A673 (cell line): ENCODE measurements at regions not wholly inside any gene's neighbourhood (a gene's known extent, or its start where the extent isn't known, plus 50 kb on each side); places are given as distances from the start of the nearest gene placed in this dataset.

Experiments
- BruUV-seq: library from RNA; stranded (reverse); fragments of 400-500 nt; replicated peaks from 2 replicates; lab custom pipeline; 2021; lab: Mats Ljungman, UMichigan
- CTCF ChIA-PET: fragments of 300-600 bp; sonication (Branson Sonifier 250); formaldehyde crosslinking; loops from one replicate; lab custom pipeline; 2022; ENCODE audit warnings: antibody characterized with exemption; lab: Charles Lee
- POLR2A ChIA-PET: fragments of 300-600 bp; sonication (Branson Sonifier 250); formaldehyde crosslinking; loops from one replicate; lab custom pipeline; 2022; ENCODE audit warnings: antibody characterized with exemption; ENCODE audit not compliant: low non-redundant PET; lab: Charles Lee
- DNase-seq: peaks from one replicate; pipeline ENCODE4 v3.0.0-alpha.2; 2015; ENCODE audit warnings: low spot score
- H3K27ac ChIP-seq: fragments of 200-600 bp; sonication (generic); 2 replicates; pipeline ENCODE4 v1.5.1; 2016; ENCODE audit warnings: mixed run types, low read depth, mild to moderate bottlenecking, mixed read lengths, antibody characterized with exemption, low read length; ENCODE audit not compliant: poor library complexity, severe bottlenecking
- H3K27me3 ChIP-seq: fragments of 200-600 bp; sonication (generic); replicated peaks from 2 replicates; pipeline ENCODE4 v1.6.1; 2017; ENCODE audit warnings: mixed run types, low read depth, mild to moderate bottlenecking, mixed read lengths, antibody characterized with exemption, low read length; ENCODE audit not compliant: insufficient read depth, poor library complexity
- H3K36me3 ChIP-seq: fragments of 200-600 bp; sonication (generic); 2 replicates; pipeline ENCODE4 v1.6.1; 2016; ENCODE audit warnings: mixed run types, mild to moderate bottlenecking, mixed read lengths, antibody characterized with exemption, low read length; ENCODE audit not compliant: insufficient read depth, poor library complexity, severe bottlenecking
- H3K4me1 ChIP-seq: fragments of 200-600 bp; sonication (generic); 2 replicates; pipeline ENCODE4 v1.6.1; 2017; ENCODE audit warnings: mixed run types, mild to moderate bottlenecking, mixed read lengths, antibody characterized with exemption, low read length; ENCODE audit not compliant: insufficient read depth, poor library complexity, severe bottlenecking
- H3K4me3 ChIP-seq: fragments of 200-600 bp; sonication (generic); 2 replicates; pipeline ENCODE4 v1.5.1; 2016; ENCODE audit warnings: low read depth, mixed run types, mild to moderate bottlenecking, mixed read lengths, low read length; ENCODE audit not compliant: poor library complexity, severe bottlenecking
- H3K9me3 ChIP-seq: fragments of 200-600 bp; sonication (generic); 2 replicates; pipeline ENCODE4 v1.6.1; 2016; ENCODE audit warnings: mixed run types, low read depth, mild to moderate bottlenecking, mixed read lengths, antibody characterized with exemption, low read length; ENCODE audit not compliant: poor library complexity, severe bottlenecking
- EZH2 ChIP-seq: fragments of 200-600 bp; sonication (generic); IDR thresholded peaks from 2 replicates; pipeline ENCODE4 v1.6.1; 2017; ENCODE audit warnings: borderline replicate concordance, low read depth, mild to moderate bottlenecking, mixed read lengths, antibody characterized with exemption, low read length; ENCODE audit not compliant: poor library complexity, severe bottlenecking
- intact Hi-C: fragments of 100-400 bp; cut with micrococcal nuclease; formaldehyde crosslinking; loops from one replicate; pipeline ENCODE4 v1.10.0; 2022; ENCODE audit not compliant: unreplicated experiment
- TF ChIP-seq, protein P1 (sequence below): fragments of 300-800, 200-600 bp; sonication (generic); conservative IDR thresholded peaks from 2 replicates; pipeline ENCODE4 v1.5.1; 2017; ENCODE audit warnings: low read depth, mild to moderate bottlenecking, antibody characterized with exemption, low read length, moderate library complexity, mixed read lengths

DNA sequence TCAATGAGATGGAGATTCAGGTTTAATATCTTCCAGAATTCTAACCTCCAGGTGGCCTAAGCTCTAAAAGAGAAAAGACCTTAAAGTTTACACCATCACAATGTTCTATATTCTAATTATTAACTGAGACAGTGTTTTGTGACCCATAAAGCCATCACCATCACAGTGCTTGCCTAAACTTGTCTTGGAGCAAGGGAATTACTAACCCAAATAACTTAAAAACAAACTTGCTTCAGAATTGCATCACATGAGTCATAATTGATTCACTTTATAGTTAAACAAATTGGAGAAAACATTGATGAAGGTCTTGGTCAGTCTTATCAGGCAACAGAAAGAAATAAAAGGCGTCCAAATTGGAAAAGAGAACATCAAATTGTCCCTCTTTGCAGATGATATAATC is 54.5 kb upstream of the ALG10 start:
- Histone ChIP-seq H3K9me3 (no peaks in the 10 kb centered on the region), H3K27me3 (no peaks in the 10 kb centered on the region), H3K36me3 (no peaks in the 10 kb centered on the region), H3K4me3 (no peak overlapping the region), H3K27ac (no peak overlapping the region), H3K4me1 (no peaks in the 10 kb centered on the region)
- BruUV-seq = no TSS peak
- ChIA-PET CTCF (no interaction called here), POLR2A (no interaction called here)
- no peak for DNase-seq
- TF ChIP-seq, protein P1, sequence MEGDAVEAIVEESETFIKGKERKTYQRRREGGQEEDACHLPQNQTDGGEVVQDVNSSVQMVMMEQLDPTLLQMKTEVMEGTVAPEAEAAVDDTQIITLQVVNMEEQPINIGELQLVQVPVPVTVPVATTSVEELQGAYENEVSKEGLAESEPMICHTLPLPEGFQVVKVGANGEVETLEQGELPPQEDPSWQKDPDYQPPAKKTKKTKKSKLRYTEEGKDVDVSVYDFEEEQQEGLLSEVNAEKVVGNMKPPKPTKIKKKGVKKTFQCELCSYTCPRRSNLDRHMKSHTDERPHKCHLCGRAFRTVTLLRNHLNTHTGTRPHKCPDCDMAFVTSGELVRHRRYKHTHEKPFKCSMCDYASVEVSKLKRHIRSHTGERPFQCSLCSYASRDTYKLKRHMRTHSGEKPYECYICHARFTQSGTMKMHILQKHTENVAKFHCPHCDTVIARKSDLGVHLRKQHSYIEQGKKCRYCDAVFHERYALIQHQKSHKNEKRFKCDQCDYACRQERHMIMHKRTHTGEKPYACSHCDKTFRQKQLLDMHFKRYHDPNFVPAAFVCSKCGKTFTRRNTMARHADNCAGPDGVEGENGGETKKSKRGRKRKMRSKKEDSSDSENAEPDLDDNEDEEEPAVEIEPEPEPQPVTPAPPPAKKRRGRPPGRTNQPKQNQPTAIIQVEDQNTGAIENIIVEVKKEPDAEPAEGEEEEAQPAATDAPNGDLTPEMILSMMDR = no peak
- TF ChIP-seq EZH2 = no peak
- intact Hi-C loops = no loop called here
